ENCODE measurements at regions not wholly inside any gene's neighbourhood (a gene's known extent, or its start where the extent isn't known, plus 50 kb on each side); places are given as distances from the start of the nearest gene placed in this dataset.

- DNase-seq (ENCODE audit: low read depth in 2 of 2), result no peak
Observed at GRCh38 chr4:181710143-181710542, 533.1 kb upstream of the TENM3 start.

GRCh38 chr4:181711387-181711786, 531.8 kb upstream of the TENM3 start:
- no peak for DNase-seq (ENCODE audit: low read depth in 2 of 2)

GRCh38 chr4:181728305-181728966, 514.8 kb upstream of the TENM3 start:
- DNase-seq (ENCODE audit: low read depth in 2 of 2), result no peak

- no peak for DNase-seq (ENCODE audit: low read depth in 2 of 2)
Observed at GRCh38 chr4:181731900-181732299, 511.3 kb upstream of the TENM3 start.

GRCh38 chr4:181737744-181738143, 505.5 kb upstream of the TENM3 start:
- no peak for DNase-seq (ENCODE audit: low read depth in 2 of 2)

GRCh38 chr4:181739031-181739430, 504.2 kb upstream of the TENM3 start:
- no peak for DNase-seq (ENCODE audit: low read depth in 2 of 2)

GRCh38 chr4:181741513-181741912, 501.7 kb upstream of the TENM3 start:
- no peak for DNase-seq (ENCODE audit: low read depth in 2 of 2)

- DNase-seq (ENCODE audit: low read depth in 2 of 2), result no peak
Observed at GRCh38 chr4:181745933-181746625, 497.1 kb upstream of the TENM3 start.

- DNase-seq (ENCODE audit: low read depth in 2 of 2), result no peak
Observed at GRCh38 chr4:181748581-181748980, 494.6 kb upstream of the TENM3 start.

- no peak for DNase-seq (ENCODE audit: low read depth in 2 of 2)
Observed at GRCh38 chr4:181752516-181752915, 490.7 kb upstream of the TENM3 start.

GRCh38 chr4:181753207-181753606, 490.0 kb upstream of the TENM3 start:
- DNase-seq (ENCODE audit: low read depth in 2 of 2), result no peak

GRCh38 chr4:181755846-181756245, 487.4 kb upstream of the TENM3 start:
- no peak for DNase-seq (ENCODE audit: low read depth in 2 of 2)

GRCh38 chr4:181756451-181757095, 486.6 kb upstream of the TENM3 start:
- no peak for DNase-seq (ENCODE audit: low read depth in 2 of 2)

GRCh38 chr4:181757098-181757497, 486.1 kb upstream of the TENM3 start:
- no peak for DNase-seq (ENCODE audit: low read depth in 2 of 2)

- DNase-seq (ENCODE audit: low read depth in 2 of 2), result no peak
Observed at GRCh38 chr4:181757910-181758660, 485.1 kb upstream of the TENM3 start.

- DNase-seq (ENCODE audit: low read depth in 2 of 2), result no peak
Observed at GRCh38 chr4:181760560-181760959, 482.6 kb upstream of the TENM3 start.

GRCh38 chr4:181761156-181761555, 482.0 kb upstream of the TENM3 start:
- DNase-seq (ENCODE audit: low read depth in 2 of 2), result no peak

GRCh38 chr4:181766061-181766548, 477.1 kb upstream of the TENM3 start:
- no peak for DNase-seq (ENCODE audit: low read depth in 2 of 2)

- DNase-seq (ENCODE audit: low read depth in 2 of 2), result no peak
Observed at GRCh38 chr4:181770971-181771370, 472.2 kb upstream of the TENM3 start.

GRCh38 chr4:181775298-181775697, 467.9 kb upstream of the TENM3 start:
- DNase-seq (ENCODE audit: low read depth in 2 of 2), result no peak

- no peak for DNase-seq (ENCODE audit: low read depth in 2 of 2)
Observed at GRCh38 chr4:181776264-181777054, 466.7 kb upstream of the TENM3 start.
